ENCODE measurements at regions not wholly inside any gene's neighbourhood (a gene's known extent, or its start where the extent isn't known, plus 50 kb on each side); places are given as distances from the start of the nearest gene placed in this dataset.
"Not testable (repeated sequence)": the region's sequence is repeated elsewhere in the genome, so short reads cannot be mapped to it uniquely, and the experiment has no call there.

GRCh38 chr6:58113960-58114359, 796.5 kb downstream of the PRIM2 start:
- H3K36me3 ChIP-seq (ENCODE audit: insufficient read depth, low read length) = no peaks in the 10 kb centered on the region
- no peaks in the 10 kb centered on the region for H3K4me1 ChIP-seq (ENCODE audit: control insufficient read depth, insufficient read depth, low read length, unreplicated experiment)
- no peak overlapping the region for H2AFZ ChIP-seq (ENCODE audit: low read length, unreplicated experiment)
- no peak overlapping the region for H3K4me3 ChIP-seq (ENCODE audit: low read depth, low read length)
- H3K27ac ChIP-seq (ENCODE audit: low read depth, low read length) = no peak overlapping the region
- no peaks in the 10 kb centered on the region for H3K27me3 ChIP-seq (ENCODE audit: insufficient read depth, low read length)
- no peaks in the 10 kb centered on the region for H3K79me2 ChIP-seq (ENCODE audit: control insufficient read depth, insufficient read depth, low read length, unreplicated experiment)

DNA sequence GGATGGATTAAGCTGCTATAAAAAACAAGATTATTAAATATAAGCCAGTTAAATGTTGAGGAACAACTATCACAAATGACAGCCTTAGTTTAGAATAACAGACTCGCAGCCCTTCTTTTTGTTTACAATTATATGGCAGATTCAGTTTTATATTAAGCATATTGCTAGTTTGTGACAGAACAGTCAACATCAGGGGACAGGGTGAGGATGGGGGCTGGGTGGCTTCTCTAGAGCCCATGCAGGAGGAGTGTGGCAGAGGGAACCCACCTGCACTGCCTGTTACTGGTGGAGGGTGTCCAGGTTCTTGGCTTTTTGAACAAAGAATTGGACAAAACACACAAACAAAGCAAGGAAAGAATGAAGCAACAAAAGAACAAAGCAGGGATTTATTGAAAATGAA, 799.7 kb downstream of the PRIM2 start:
- H3K4me1 ChIP-seq (ENCODE audit: control insufficient read depth, insufficient read depth, low read length, unreplicated experiment); H3K79me2 ChIP-seq (ENCODE audit: control insufficient read depth, insufficient read depth, low read length, unreplicated experiment); H3K36me3 ChIP-seq (ENCODE audit: insufficient read depth, low read length); H3K27ac ChIP-seq (ENCODE audit: low read depth, low read length); H2AFZ ChIP-seq (ENCODE audit: low read length, unreplicated experiment); H3K27me3 ChIP-seq (ENCODE audit: insufficient read depth, low read length); H3K4me3 ChIP-seq (ENCODE audit: low read depth, low read length): not testable (repeated sequence)

GRCh38 chr6:58121616-58122015, 804.2 kb downstream of the PRIM2 start:
- H3K36me3 ChIP-seq (ENCODE audit: insufficient read depth, low read length); H2AFZ ChIP-seq (ENCODE audit: low read length, unreplicated experiment); H3K4me1 ChIP-seq (ENCODE audit: control insufficient read depth, insufficient read depth, low read length, unreplicated experiment); H3K4me3 ChIP-seq (ENCODE audit: low read depth, low read length); H3K27ac ChIP-seq (ENCODE audit: low read depth, low read length); H3K79me2 ChIP-seq (ENCODE audit: control insufficient read depth, insufficient read depth, low read length, unreplicated experiment); H3K27me3 ChIP-seq (ENCODE audit: insufficient read depth, low read length): not testable (repeated sequence)

DNA sequence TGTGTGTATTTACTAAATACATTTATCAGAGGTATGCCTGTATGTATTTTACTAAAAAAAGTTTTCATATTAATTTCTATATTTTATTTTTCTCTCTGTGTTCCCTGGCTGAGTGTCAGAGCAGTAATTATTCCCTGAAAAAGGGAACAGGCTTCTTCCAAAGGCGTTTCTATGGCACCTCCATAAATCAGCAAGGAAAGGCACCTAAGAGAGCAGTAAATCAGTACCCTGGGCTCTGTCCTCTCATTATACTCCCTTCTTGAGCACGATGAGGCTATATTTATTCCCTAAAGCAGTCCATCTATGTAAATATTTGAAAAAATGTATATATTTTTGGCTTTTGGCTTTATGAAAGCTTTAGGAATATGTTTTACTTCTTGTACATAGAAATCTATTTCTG, 806.3 kb downstream of the PRIM2 start:
- H3K36me3 ChIP-seq (ENCODE audit: insufficient read depth, low read length); H3K4me1 ChIP-seq (ENCODE audit: control insufficient read depth, insufficient read depth, low read length, unreplicated experiment); H3K27ac ChIP-seq (ENCODE audit: low read depth, low read length); H3K4me3 ChIP-seq (ENCODE audit: low read depth, low read length); H3K27me3 ChIP-seq (ENCODE audit: insufficient read depth, low read length); H2AFZ ChIP-seq (ENCODE audit: low read length, unreplicated experiment); H3K79me2 ChIP-seq (ENCODE audit: control insufficient read depth, insufficient read depth, low read length, unreplicated experiment): not testable (repeated sequence)

- not testable (repeated sequence) for H3K27me3 ChIP-seq (ENCODE audit: insufficient read depth, low read length); H3K4me3 ChIP-seq (ENCODE audit: low read depth, low read length); H2AFZ ChIP-seq (ENCODE audit: low read length, unreplicated experiment); H3K79me2 ChIP-seq (ENCODE audit: control insufficient read depth, insufficient read depth, low read length, unreplicated experiment); H3K4me1 ChIP-seq (ENCODE audit: control insufficient read depth, insufficient read depth, low read length, unreplicated experiment); H3K36me3 ChIP-seq (ENCODE audit: insufficient read depth, low read length); H3K27ac ChIP-seq (ENCODE audit: low read depth, low read length)
These were observed 811.1 kb downstream of the PRIM2 start for GRCh38 chr6:58128549-58128948.

- H3K4me3 ChIP-seq (ENCODE audit: low read depth, low read length); H3K36me3 ChIP-seq (ENCODE audit: insufficient read depth, low read length); H3K79me2 ChIP-seq (ENCODE audit: control insufficient read depth, insufficient read depth, low read length, unreplicated experiment); H3K27me3 ChIP-seq (ENCODE audit: insufficient read depth, low read length); H3K27ac ChIP-seq (ENCODE audit: low read depth, low read length); H2AFZ ChIP-seq (ENCODE audit: low read length, unreplicated experiment); H3K4me1 ChIP-seq (ENCODE audit: control insufficient read depth, insufficient read depth, low read length, unreplicated experiment): not testable (repeated sequence)
These were observed 811.7 kb downstream of the PRIM2 start for GRCh38 chr6:58129098-58129497.

DNA sequence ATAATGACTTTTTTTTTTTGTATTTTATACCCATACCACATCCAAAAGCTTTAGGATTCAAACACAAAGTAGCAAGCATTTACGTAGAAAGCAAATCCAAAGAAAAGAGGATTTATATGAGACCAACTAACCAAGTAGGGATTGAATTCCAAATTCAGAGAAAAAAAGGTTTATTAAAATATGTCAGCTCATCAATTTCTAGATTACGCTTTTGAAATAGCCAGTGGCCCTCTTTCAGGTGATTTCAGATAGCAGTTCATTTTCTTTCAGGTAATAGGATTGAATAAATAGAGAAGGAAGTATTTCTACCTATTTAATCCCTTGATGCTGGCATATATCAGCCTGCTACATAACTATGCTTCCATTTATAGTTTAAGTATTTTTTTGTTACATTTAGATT, 822.3 kb downstream of the PRIM2 start:
- not testable (repeated sequence) for H3K79me2 ChIP-seq (ENCODE audit: control insufficient read depth, insufficient read depth, low read length, unreplicated experiment); H2AFZ ChIP-seq (ENCODE audit: low read length, unreplicated experiment); H3K4me1 ChIP-seq (ENCODE audit: control insufficient read depth, insufficient read depth, low read length, unreplicated experiment); H3K36me3 ChIP-seq (ENCODE audit: insufficient read depth, low read length); H3K27me3 ChIP-seq (ENCODE audit: insufficient read depth, low read length); H3K27ac ChIP-seq (ENCODE audit: low read depth, low read length); H3K4me3 ChIP-seq (ENCODE audit: low read depth, low read length)

GRCh38 chr6:58171025-58171424, 853.6 kb downstream of the PRIM2 start:
- H2AFZ ChIP-seq (ENCODE audit: low read length, unreplicated experiment); H3K27ac ChIP-seq (ENCODE audit: low read depth, low read length); H3K4me1 ChIP-seq (ENCODE audit: control insufficient read depth, insufficient read depth, low read length, unreplicated experiment); H3K36me3 ChIP-seq (ENCODE audit: insufficient read depth, low read length); H3K4me3 ChIP-seq (ENCODE audit: low read depth, low read length); H3K27me3 ChIP-seq (ENCODE audit: insufficient read depth, low read length); H3K79me2 ChIP-seq (ENCODE audit: control insufficient read depth, insufficient read depth, low read length, unreplicated experiment): not testable (repeated sequence)

DNA sequence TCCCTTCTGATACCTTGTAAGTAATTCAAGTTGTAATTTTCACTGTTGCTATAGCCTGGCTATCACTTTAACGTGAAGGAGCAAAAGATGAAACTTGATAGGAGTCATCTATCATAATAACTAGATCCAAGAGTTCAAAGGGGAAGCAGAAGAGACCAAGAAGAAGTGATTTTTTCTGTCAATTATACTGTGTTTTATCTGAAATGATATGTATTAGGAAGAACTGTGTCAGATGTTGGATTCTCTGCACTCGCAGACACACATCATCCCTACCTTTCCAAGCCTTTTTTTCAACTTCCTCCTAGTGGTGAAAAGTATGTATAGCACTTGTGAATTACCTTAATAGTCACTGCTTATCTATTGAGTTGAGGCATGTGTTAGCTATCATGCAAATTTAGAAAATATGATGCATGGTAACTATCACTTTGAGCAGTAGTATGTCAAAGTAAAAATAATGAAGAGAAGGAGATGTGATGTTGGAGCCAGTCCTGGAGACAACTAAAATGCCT, 864.2 kb downstream of the PRIM2 start:
- not testable (repeated sequence) for H2AFZ ChIP-seq (ENCODE audit: low read length, unreplicated experiment); H3K27me3 ChIP-seq (ENCODE audit: insufficient read depth, low read length); H3K79me2 ChIP-seq (ENCODE audit: control insufficient read depth, insufficient read depth, low read length, unreplicated experiment); H3K27ac ChIP-seq (ENCODE audit: low read depth, low read length); H3K4me3 ChIP-seq (ENCODE audit: low read depth, low read length); H3K4me1 ChIP-seq (ENCODE audit: control insufficient read depth, insufficient read depth, low read length, unreplicated experiment); H3K36me3 ChIP-seq (ENCODE audit: insufficient read depth, low read length)

DNA sequence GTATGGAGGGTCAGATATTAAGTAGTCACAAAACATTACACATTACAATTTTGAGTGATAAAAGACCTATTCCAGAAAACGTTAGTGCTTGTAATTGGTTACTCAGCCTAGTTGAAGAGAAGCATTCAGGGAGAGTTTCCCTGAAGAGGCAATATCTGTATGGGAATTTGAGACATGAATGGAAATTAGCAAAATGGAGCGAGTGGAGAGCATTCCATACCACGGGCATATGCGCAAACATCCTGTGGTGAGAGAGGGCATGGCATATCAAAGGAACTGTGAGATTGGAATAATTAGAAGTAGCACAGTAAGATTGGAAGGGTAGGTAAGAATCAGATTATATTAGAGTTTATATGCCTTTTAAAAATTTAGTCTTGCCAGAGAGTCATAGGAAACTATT, 867.9 kb downstream of the PRIM2 start:
- not testable (repeated sequence) for H2AFZ ChIP-seq (ENCODE audit: low read length, unreplicated experiment); H3K79me2 ChIP-seq (ENCODE audit: control insufficient read depth, insufficient read depth, low read length, unreplicated experiment); H3K4me3 ChIP-seq (ENCODE audit: low read depth, low read length); H3K27ac ChIP-seq (ENCODE audit: low read depth, low read length); H3K36me3 ChIP-seq (ENCODE audit: insufficient read depth, low read length); H3K4me1 ChIP-seq (ENCODE audit: control insufficient read depth, insufficient read depth, low read length, unreplicated experiment); H3K27me3 ChIP-seq (ENCODE audit: insufficient read depth, low read length)

GRCh38 chr6:58193209-58193608, 875.8 kb downstream of the PRIM2 start:
- H3K27me3 ChIP-seq (ENCODE audit: insufficient read depth, low read length); H3K4me1 ChIP-seq (ENCODE audit: control insufficient read depth, insufficient read depth, low read length, unreplicated experiment); H3K36me3 ChIP-seq (ENCODE audit: insufficient read depth, low read length); H2AFZ ChIP-seq (ENCODE audit: low read length, unreplicated experiment); H3K4me3 ChIP-seq (ENCODE audit: low read depth, low read length); H3K27ac ChIP-seq (ENCODE audit: low read depth, low read length); H3K79me2 ChIP-seq (ENCODE audit: control insufficient read depth, insufficient read depth, low read length, unreplicated experiment): not testable (repeated sequence)

DNA sequence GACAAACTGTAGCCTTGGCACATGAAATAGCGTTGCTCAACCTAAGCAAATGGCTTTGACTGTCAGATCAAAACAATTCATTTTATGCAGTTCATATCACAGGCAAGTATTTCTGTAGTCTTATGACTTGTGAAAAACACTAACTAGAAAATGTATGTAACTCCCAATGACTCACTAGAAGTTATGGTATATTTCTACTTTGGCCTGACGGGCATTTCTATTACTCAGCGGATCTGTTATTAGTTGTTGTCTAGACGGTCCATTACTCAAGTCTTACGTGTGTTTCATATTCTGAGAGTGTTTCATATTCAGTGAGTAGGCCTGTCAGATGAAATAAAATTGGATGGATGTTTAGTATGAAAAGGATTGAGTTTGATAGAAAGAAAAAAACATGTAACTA, 880.9 kb downstream of the PRIM2 start:
- Histone ChIP-seq H3K27me3 (ENCODE audit: insufficient read depth, low read length) (no peaks in the 10 kb centered on the region), H3K79me2 (ENCODE audit: control insufficient read depth, insufficient read depth, low read length, unreplicated experiment) (no peaks in the 10 kb centered on the region), H3K4me1 (ENCODE audit: control insufficient read depth, insufficient read depth, low read length, unreplicated experiment) (no peaks in the 10 kb centered on the region), H3K27ac (ENCODE audit: low read depth, low read length) (no peak overlapping the region; the same call in 1 of the 2 replicates), H3K36me3 (ENCODE audit: insufficient read depth, low read length) (no peaks in the 10 kb centered on the region), H3K4me3 (ENCODE audit: low read depth, low read length) (no peak overlapping the region), H2AFZ (ENCODE audit: low read length, unreplicated experiment) (no peak overlapping the region)
